SH-SY5Y (cell line): ENCODE measurements at regions not wholly inside any gene's neighbourhood (a gene's known extent, or its start where the extent isn't known, plus 50 kb on each side); places are given as distances from the start of the nearest gene placed in this dataset.

ENCODE experiments used
- GATA2 ChIP-seq: IDR thresholded peaks from 2 replicates; pipeline ENCODE4 v1.6.1; 2011; ENCODE audit warnings: mild to moderate bottlenecking, low read depth, low read length
- GATA3 ChIP-seq: IDR thresholded peaks from 2 replicates; pipeline ENCODE4 v1.6.1; 2011; ENCODE audit warnings: low read depth, mild to moderate bottlenecking, low read length, moderate library complexity

GRCh38 chr4:137310166-137310565, 222.1 kb downstream of the PCDH18 start:
- TF ChIP-seq GATA2: no peak
- TF ChIP-seq GATA3: no peak

DNA sequence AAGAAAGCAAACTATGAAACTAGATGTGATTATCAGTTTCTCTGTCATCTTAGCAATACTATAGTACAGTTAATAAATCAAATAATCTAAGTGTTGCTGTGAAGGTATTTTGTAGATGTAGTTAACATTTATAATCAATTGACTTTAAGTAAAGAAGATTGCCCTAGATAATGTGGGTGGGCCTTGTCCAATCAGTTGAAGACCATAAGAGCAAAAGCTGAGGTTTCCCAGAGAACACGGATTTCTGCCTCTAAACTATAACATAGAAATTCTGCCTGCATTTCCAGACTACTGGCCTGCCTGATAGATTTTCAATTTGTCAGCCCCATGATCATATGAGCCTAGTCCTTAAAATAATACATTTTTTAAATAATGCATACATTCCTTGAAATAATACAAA, 222.9 kb downstream of the PCDH18 start:
- no peak for TF ChIP-seq GATA2
- TF ChIP-seq GATA3: no peak

DNA sequence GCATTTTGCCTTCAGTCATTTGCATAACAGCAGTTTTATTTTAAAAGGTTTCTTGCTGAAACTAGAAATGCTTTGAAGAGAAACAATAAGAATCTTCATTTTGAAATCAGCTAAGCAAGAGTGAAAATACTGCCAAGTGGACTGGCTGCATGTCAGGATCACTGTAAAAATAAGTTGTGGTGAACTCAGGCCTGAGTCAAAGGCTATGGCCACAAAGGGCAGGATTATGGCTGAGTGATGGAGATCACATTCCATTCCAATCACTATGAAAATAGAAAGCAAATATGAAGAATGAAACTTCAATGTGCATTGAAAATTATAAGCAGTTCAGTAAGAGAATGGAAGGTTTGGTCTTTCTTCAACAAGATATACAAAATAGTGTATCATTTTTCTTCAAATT, 224.5 kb downstream of the PCDH18 start:
- TF ChIP-seq GATA3 (no peak), GATA2 (no peak)

DNA sequence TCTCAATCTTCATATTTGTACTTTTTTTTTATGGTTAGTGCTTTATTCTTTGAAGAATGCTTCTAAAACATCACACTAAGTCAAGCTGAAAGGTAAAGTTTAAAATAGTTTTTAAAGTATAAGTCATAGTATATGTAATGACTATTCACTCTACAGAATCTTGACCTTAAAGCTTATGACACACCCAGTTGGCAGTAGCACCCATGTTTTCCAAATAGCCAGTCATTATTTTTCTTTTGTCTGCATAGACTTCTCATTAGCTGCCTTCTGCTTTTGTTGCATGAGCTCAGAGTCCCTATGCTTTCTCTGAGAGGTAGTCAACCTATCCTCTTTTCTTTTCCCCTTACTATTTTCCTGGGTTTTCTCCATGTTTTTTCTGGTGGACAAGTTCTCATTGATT, 231.5 kb downstream of the PCDH18 start:
- TF ChIP-seq GATA2: no peak
- TF ChIP-seq GATA3: no peak

- TF ChIP-seq GATA2 (no peak), GATA3 (no peak)
These were observed 233.0 kb downstream of the PCDH18 start for GRCh38 chr4:137299281-137299680.

DNA sequence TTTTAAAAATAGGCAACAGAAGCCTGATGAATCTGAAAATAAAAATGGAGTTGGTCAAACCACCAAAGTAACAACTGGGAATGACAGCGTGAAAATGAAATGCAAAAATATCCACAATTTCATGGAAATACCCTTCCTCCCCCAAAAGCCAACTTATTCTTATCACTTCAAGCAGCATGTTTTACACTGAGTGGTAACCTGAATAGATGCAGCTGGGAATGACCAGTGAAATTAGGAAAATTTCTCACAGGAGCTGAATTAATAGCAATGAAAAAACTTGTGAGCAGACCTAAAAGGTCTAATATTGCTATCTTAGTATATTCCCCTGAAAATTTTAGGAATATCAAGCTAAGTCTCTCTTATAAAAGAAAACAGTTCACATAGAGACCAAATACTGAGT, 239.0 kb downstream of the PCDH18 start:
- TF ChIP-seq GATA3: no peak
- TF ChIP-seq GATA2: no peak

DNA sequence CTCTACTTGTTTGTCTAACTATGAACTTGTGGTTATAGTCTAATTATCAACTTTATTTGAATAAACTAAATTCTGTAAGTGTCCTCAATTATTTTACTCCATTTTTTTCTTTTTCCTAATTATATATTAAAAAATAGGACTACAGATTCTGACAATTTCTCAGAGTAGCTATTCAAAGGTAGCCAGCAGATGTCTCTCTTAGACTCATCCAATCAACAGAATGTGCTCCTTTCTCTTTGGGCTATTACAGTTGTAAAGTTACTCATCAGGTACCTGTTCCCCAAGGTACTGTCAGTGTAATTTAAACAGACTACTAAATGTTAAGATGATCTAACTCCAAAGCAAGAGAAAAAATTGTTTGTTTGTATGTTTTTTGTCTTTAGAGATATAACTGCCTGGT, 248.6 kb downstream of the PCDH18 start:
- TF ChIP-seq GATA3: no peak
- TF ChIP-seq GATA2: no peak

- TF ChIP-seq GATA3 (no peak), GATA2 (no peak)
These were observed 253.9 kb downstream of the PCDH18 start for GRCh38 chr4:137278431-137278830.

DNA sequence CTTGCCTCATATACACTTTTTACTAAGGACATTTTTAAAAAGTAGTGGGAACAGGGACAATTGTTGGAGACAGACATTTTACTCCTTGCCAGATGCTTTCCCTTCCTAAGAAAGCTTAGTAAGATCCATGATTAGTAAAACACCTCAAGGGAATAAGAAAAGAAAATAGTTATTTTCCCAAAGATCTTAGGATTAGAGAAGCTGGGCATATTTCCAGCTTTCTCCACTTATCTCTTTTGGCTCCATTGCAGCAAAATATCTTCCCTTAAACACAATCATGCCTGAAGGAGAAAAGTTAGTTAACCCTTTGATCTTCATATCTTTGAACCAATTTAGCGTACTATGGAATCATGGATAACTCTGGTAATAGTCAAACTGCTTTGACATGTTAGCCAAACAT, 257.9 kb downstream of the PCDH18 start:
- no peak for TF ChIP-seq GATA3
- no peak for TF ChIP-seq GATA2

DNA sequence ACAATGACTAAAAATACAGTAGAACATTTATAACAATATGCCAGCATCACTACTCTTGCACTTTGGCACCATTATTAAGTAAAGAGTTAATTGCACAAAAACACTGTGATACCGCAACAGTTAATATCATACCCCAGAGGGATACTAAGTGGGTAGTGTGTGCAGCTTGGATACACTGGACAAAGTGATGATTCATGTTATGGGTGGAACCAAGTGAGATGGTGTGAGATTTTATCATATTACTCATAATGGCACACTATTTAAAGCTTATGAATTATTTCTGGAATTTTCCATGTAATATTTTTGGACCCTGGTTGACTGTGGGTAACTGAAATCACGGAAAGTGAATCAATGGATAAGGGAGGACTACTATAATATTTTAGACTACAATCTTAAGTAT, 265.3 kb downstream of the PCDH18 start:
- TF ChIP-seq GATA2: no peak
- no peak for TF ChIP-seq GATA3

- TF ChIP-seq GATA2: no peak
- no peak for TF ChIP-seq GATA3
These were observed 265.8 kb downstream of the PCDH18 start for GRCh38 chr4:137266511-137266910.

GRCh38 chr4:137263206-137263605, 269.1 kb downstream of the PCDH18 start:
- TF ChIP-seq GATA2 (no peak), GATA3 (no peak)

DNA sequence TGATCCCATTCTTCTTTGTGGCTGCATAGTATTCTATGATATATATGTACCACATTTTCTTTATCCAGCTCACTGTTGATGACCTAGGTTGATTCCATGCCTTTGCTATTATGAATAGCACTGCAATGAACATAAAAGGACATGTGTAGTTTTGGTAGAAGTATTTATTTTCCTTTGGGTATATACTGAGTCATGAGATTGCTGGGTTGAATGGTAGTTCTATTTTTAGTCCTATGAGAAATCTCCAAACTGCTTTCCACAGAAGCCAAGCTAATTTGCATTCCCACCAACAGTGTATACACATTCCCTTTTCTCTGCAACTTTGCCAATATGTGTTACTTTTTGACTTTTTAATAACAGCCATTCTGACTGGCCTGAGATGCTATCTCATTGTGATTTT, 278.3 kb downstream of the PCDH18 start:
- TF ChIP-seq GATA3 (no peak), GATA2 (no peak)

GRCh38 chr4:137249112-137249511, 283.2 kb downstream of the PCDH18 start:
- TF ChIP-seq GATA3 (no peak), GATA2 (no peak)

DNA sequence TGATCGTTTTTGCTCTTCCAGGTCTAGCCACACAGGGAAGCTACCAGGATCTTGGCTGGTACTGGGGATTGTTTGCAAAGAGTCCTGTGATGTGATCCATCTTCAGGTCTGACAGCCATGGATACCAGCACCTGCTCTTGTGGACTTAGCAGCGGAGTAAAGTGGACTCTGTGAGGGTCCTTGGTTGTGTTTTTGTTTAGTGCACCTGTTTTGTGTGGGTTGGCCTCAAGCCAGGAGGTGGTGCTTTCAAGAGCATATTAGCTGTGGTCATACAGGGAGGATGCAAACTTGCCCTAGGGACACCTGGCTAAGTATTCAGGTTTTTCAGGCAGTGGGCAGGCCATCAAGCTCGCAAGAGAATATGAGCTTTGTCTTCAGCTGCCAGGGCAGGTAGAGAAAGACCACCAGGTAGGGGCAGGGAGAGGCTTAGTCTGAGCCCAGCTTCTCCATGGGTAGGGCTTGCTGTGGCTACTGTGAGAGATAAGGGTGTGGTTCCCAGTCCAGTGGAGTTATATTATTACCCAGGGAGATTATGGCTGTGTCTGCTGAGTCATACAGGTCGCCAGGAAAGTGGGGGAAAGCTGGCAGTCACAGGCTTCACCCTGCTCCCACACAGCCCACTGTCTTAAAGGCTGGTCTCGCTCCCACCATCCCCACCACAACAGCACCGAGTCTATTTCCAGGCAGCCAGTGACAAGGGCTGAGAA, 293.7 kb downstream of the PCDH18 start:
- TF ChIP-seq GATA3 (no peak), GATA2 (no peak)

GRCh38 chr4:137226900-137227299, 305.4 kb downstream of the PCDH18 start:
- TF ChIP-seq GATA3: no peak
- TF ChIP-seq GATA2: no peak

- no peak for TF ChIP-seq GATA3
- TF ChIP-seq GATA2: no peak
These were observed 306.1 kb downstream of the PCDH18 start for GRCh38 chr4:137226221-137226620.
